ENCODE measurements at regions not wholly inside any gene's neighbourhood (a gene's known extent, or its start where the extent isn't known, plus 50 kb on each side); places are given as distances from the start of the nearest gene placed in this dataset.

DNA sequence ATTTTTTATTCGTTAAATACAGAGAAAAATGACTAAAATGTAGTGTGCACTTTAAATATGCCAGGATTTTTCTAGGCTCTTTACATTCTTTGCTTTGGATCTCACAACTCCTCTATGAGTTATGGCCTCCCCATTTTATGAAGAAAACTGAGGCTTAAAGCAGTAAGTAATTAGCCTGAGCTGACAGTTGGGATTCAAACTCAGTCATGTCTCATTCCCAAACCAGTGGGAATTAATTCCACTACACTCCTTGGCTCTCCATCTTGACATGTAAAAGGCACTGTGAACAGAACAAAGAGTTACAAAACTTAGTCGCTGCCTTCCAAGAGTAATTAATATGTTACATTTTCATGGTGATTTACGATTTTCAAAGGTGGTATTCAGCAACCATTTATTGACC lies 351.9 kb downstream of the SATB2 start:
- Histone ChIP-seq H3K4me3 (ENCODE audit: low read depth, low read length) (no peak overlapping the region), H3K9me3 (ENCODE audit: control insufficient read depth, insufficient read depth, low read length) (no peaks in the 10 kb centered on the region), H3K27ac (ENCODE audit: low read depth, low read length) (no peak overlapping the region), H3K9ac (ENCODE audit: low read depth, low read length) (no peak overlapping the region), H3K4me1 (ENCODE audit: control insufficient read depth, insufficient read depth, low read length) (peaks cover 5% of the 10 kb centered on the region), H3K27me3 (ENCODE audit: control insufficient read depth, insufficient read depth, low read length) (no peaks in the 10 kb centered on the region), H3K36me3 (ENCODE audit: control insufficient read depth, insufficient read depth, low read length) (no peaks in the 10 kb centered on the region)

GRCh38 chr2:199101487-199101886 lies 356.3 kb downstream of the SATB2 start:
- Histone ChIP-seq H3K27ac (ENCODE audit: low read depth, low read length) (no peak overlapping the region), H3K36me3 (ENCODE audit: control insufficient read depth, insufficient read depth, low read length) (no peaks in the 10 kb centered on the region), H3K4me1 (ENCODE audit: control insufficient read depth, insufficient read depth, low read length) (peaks cover 9% of the 10 kb centered on the region), H3K9me3 (ENCODE audit: control insufficient read depth, insufficient read depth, low read length) (no peaks in the 10 kb centered on the region), H3K9ac (ENCODE audit: low read depth, low read length) (no peak overlapping the region), H3K27me3 (ENCODE audit: control insufficient read depth, insufficient read depth, low read length) (no peaks in the 10 kb centered on the region), H3K4me3 (ENCODE audit: low read depth, low read length) (no peak overlapping the region)

DNA sequence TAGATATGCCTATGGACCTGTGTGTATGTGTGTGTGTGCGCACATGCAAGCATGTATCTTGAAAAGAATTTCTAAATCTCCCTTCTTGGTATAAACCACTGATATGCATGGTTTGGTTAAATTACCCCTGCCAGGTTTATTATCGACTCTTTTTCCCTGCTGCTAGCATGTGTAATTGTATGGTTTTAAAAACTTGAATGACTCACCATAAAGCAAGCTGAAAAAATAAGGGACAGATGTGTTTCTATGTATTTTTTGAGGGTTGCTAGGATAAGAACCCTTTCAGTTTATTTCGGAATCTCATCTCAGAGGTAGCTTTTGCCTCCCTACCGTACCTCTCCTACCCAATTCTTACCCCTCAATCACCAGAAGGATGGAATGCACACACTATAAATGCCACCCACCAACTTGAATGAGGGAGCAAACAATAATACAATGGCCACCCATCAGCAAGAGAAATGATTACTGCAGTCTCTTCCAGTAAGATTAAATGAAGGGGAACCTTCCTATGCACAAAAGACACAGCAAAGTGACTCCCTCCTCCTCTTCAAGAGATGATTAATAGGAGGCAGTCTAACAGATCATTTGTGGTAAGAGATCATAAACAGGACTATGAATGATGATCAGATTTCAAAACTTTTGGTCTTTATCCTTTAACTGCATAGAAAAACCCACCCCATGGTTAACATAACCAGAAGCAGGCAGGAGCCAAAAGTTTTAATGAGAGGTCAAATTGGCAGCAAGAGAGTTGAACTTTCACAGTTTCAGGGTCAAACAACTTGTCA lies 357.2 kb downstream of the SATB2 start:
- no peaks in the 10 kb centered on the region for H3K9me3 ChIP-seq (ENCODE audit: control insufficient read depth, insufficient read depth, low read length)
- H3K27me3 ChIP-seq (ENCODE audit: control insufficient read depth, insufficient read depth, low read length), result no peaks in the 10 kb centered on the region
- no peak overlapping the region for H3K27ac ChIP-seq (ENCODE audit: low read depth, low read length)
- 0 out of 2 replicates have a peak, but pooled peaks cover 5% of the 10 kb centered on the region for H3K4me1 ChIP-seq (ENCODE audit: control insufficient read depth, insufficient read depth, low read length)
- H3K36me3 ChIP-seq (ENCODE audit: control insufficient read depth, insufficient read depth, low read length), result no peaks in the 10 kb centered on the region
- H3K9ac ChIP-seq (ENCODE audit: low read depth, low read length), result no peak overlapping the region
- no peak overlapping the region for H3K4me3 ChIP-seq (ENCODE audit: low read depth, low read length)

DNA sequence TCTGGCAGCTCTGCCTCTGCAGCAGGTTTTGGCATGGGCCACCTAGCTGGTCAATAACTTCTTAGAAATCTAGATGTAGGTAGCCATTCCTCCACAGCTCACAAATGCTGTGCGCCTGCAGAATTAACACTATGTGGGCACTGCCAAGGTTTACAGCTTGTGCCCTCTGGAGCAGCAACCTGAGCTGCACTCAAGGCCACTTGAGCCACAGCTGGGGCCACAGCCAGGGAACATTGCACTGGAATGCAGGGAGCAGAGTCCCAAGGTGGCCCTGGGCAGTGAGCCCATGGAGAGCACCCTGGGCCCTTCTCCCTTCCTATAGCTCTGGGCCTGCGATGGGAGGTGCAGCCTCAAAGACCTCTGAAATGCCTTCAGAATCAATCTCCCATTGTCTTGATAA lies 365.3 kb downstream of the SATB2 start:
- Histone ChIP-seq H3K9ac (ENCODE audit: low read depth, low read length) (no peak overlapping the region), H3K27me3 (ENCODE audit: control insufficient read depth, insufficient read depth, low read length) (no peaks in the 10 kb centered on the region), H3K27ac (ENCODE audit: low read depth, low read length) (no peak overlapping the region), H3K9me3 (ENCODE audit: control insufficient read depth, insufficient read depth, low read length) (no peaks in the 10 kb centered on the region), H3K4me3 (ENCODE audit: low read depth, low read length) (no peak overlapping the region), H3K36me3 (ENCODE audit: control insufficient read depth, insufficient read depth, low read length) (no peaks in the 10 kb centered on the region), H3K4me1 (ENCODE audit: control insufficient read depth, insufficient read depth, low read length) (no peaks in the 10 kb centered on the region)

- H3K9me3 ChIP-seq (ENCODE audit: control insufficient read depth, insufficient read depth, low read length), result no peaks in the 10 kb centered on the region
- H3K27me3 ChIP-seq (ENCODE audit: control insufficient read depth, insufficient read depth, low read length), result no peaks in the 10 kb centered on the region
- H3K4me3 ChIP-seq (ENCODE audit: low read depth, low read length), result no peak overlapping the region
- no peak overlapping the region for H3K9ac ChIP-seq (ENCODE audit: low read depth, low read length)
- no peak overlapping the region for H3K27ac ChIP-seq (ENCODE audit: low read depth, low read length)
- no peaks in the 10 kb centered on the region for H3K36me3 ChIP-seq (ENCODE audit: control insufficient read depth, insufficient read depth, low read length)
- H3K4me1 ChIP-seq (ENCODE audit: control insufficient read depth, insufficient read depth, low read length), result no peaks in the 10 kb centered on the region
Observed at GRCh38 chr2:199085261-199085660, 372.5 kb downstream of the SATB2 start.

GRCh38 chr2:199070322-199070949 lies 387.3 kb downstream of the SATB2 start:
- Histone ChIP-seq H3K27me3 (ENCODE audit: control insufficient read depth, insufficient read depth, low read length) (no peaks in the 10 kb centered on the region), H3K9me3 (ENCODE audit: control insufficient read depth, insufficient read depth, low read length) (no peaks in the 10 kb centered on the region), H3K9ac (ENCODE audit: low read depth, low read length) (no peak overlapping the region), H3K4me1 (ENCODE audit: control insufficient read depth, insufficient read depth, low read length) (no peaks in the 10 kb centered on the region), H3K27ac (ENCODE audit: low read depth, low read length) (no peak overlapping the region), H3K4me3 (ENCODE audit: low read depth, low read length) (no peak overlapping the region), H3K36me3 (ENCODE audit: control insufficient read depth, insufficient read depth, low read length) (no peaks in the 10 kb centered on the region)

DNA sequence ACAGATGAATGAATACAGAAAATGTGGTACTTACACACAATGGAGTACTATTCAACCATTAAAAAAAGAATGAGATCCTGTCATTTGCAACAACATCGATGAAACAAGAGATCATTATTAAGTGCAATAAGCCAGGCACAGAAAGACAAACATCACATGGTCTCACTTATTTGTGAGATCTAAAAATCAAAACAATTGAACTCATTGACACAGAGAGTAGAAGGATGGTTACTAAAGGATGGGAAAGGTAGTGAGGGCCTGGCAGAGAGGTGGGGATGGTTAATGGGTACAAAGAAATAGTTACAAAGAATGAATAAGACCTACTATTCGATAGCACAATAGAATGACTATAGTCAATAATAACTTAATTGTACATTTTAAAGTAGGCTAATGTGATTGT lies 393.5 kb downstream of the SATB2 start:
- Histone ChIP-seq H3K27me3 (ENCODE audit: control insufficient read depth, insufficient read depth, low read length) (no peaks in the 10 kb centered on the region), H3K4me1 (ENCODE audit: control insufficient read depth, insufficient read depth, low read length) (no peaks in the 10 kb centered on the region), H3K9me3 (ENCODE audit: control insufficient read depth, insufficient read depth, low read length) (0 out of 2 replicates have a peak, but pooled peaks cover 4% of the 10 kb centered on the region), H3K27ac (ENCODE audit: low read depth, low read length) (no peak overlapping the region), H3K36me3 (ENCODE audit: control insufficient read depth, insufficient read depth, low read length) (no peaks in the 10 kb centered on the region), H3K9ac (ENCODE audit: low read depth, low read length) (no peak overlapping the region), H3K4me3 (ENCODE audit: low read depth, low read length) (no peak overlapping the region)

DNA sequence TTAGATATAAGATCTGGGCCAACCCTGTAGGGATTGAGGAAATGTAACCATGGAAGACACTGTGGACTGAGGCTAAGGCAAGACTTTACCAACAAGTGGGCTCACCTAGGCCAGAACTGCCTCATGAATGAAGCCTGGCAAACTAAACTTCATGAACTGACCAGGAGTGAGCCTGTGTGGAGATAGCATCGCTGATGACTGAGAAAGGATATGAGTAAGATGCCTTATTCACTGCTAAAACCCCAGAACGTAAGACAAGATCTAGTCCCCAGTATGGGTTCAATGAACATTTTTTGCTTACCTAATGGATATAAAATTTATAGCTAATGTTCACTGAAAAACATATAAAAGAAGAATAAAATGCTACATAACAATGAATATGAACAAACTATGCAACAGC lies 399.8 kb downstream of the SATB2 start:
- no peak overlapping the region for H3K27ac ChIP-seq (ENCODE audit: low read depth, low read length)
- no peaks in the 10 kb centered on the region for H3K36me3 ChIP-seq (ENCODE audit: control insufficient read depth, insufficient read depth, low read length)
- 0 out of 2 replicates have a peak, but pooled peaks cover 1% of the 10 kb centered on the region for H3K9me3 ChIP-seq (ENCODE audit: control insufficient read depth, insufficient read depth, low read length)
- no peaks in the 10 kb centered on the region for H3K4me1 ChIP-seq (ENCODE audit: control insufficient read depth, insufficient read depth, low read length)
- H3K9ac ChIP-seq (ENCODE audit: low read depth, low read length), result no peak overlapping the region
- H3K4me3 ChIP-seq (ENCODE audit: low read depth, low read length), result no peak overlapping the region
- no peaks in the 10 kb centered on the region for H3K27me3 ChIP-seq (ENCODE audit: control insufficient read depth, insufficient read depth, low read length)

DNA sequence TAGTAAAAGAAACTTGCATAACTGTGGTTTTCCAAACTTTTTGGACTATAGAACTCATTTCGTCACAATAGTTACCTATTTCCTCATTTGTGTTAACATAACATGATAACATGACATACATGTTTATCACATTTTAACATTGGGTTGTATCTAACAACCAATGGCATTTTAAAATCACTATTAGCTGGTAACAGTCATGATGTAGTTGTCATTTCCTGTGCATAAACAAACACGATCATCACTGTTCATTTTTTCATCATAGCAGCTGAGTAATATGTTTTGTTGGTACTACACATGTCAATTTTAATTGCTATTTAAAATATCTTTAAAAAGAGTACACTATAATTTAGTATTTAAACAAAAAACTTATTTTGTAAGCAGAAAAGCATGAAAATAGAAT lies 402.4 kb downstream of the SATB2 start:
- no peaks in the 10 kb centered on the region for H3K36me3 ChIP-seq (ENCODE audit: control insufficient read depth, insufficient read depth, low read length)
- H3K9me3 ChIP-seq (ENCODE audit: control insufficient read depth, insufficient read depth, low read length), result no peaks in the 10 kb centered on the region
- H3K27ac ChIP-seq (ENCODE audit: low read depth, low read length), result no peak overlapping the region
- no peaks in the 10 kb centered on the region for H3K27me3 ChIP-seq (ENCODE audit: control insufficient read depth, insufficient read depth, low read length)
- H3K4me3 ChIP-seq (ENCODE audit: low read depth, low read length), result no peak overlapping the region
- no peak overlapping the region for H3K9ac ChIP-seq (ENCODE audit: low read depth, low read length)
- H3K4me1 ChIP-seq (ENCODE audit: control insufficient read depth, insufficient read depth, low read length), result no peaks in the 10 kb centered on the region

DNA sequence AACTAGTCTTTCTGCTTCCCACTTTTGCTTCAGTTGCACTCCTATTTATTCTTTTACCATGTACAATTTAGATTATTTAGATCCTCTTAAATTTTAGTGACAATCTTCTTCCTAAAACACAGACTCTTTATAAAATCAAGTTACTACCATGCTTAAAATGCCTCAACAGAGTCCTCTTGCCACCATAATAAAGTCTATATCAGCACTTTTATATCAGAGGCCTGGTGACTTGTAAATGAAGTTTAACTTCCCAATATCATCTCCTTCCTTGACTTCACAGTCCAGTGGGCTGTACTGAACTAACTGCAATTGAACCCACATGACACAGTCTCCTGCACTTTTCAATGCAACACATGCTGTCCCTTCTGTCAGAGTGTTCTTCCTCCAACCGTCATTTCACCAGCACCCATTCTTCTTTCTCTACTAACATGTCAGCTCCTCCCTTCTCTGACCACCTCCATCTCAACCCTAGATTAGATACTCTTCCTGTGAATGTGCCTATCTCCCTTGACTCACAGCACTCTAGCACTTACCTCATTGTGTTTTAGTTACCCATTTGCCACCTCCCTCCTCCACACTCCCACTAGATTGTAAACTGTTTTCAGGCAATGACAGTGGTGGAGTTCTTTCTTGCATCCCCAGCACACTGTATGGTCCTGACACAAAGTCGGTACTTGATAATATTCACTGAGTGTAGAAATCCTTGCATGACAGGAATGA lies 414.9 kb downstream of the SATB2 start:
- no peak overlapping the region for H3K9ac ChIP-seq (ENCODE audit: low read depth, low read length)
- H3K9me3 ChIP-seq (ENCODE audit: control insufficient read depth, insufficient read depth, low read length), result no peaks in the 10 kb centered on the region
- no peaks in the 10 kb centered on the region for H3K4me1 ChIP-seq (ENCODE audit: control insufficient read depth, insufficient read depth, low read length)
- H3K36me3 ChIP-seq (ENCODE audit: control insufficient read depth, insufficient read depth, low read length), result no peaks in the 10 kb centered on the region
- H3K4me3 ChIP-seq (ENCODE audit: low read depth, low read length), result no peak overlapping the region
- no peaks in the 10 kb centered on the region for H3K27me3 ChIP-seq (ENCODE audit: control insufficient read depth, insufficient read depth, low read length)
- no peak overlapping the region for H3K27ac ChIP-seq (ENCODE audit: low read depth, low read length)

- no peak overlapping the region for H3K27ac ChIP-seq (ENCODE audit: low read depth, low read length)
- H3K9ac ChIP-seq (ENCODE audit: low read depth, low read length), result no peak overlapping the region
- no peak overlapping the region for H3K4me3 ChIP-seq (ENCODE audit: low read depth, low read length)
- H3K36me3 ChIP-seq (ENCODE audit: control insufficient read depth, insufficient read depth, low read length), result no peaks in the 10 kb centered on the region
- H3K27me3 ChIP-seq (ENCODE audit: control insufficient read depth, insufficient read depth, low read length), result no peaks in the 10 kb centered on the region
- no peaks in the 10 kb centered on the region for H3K4me1 ChIP-seq (ENCODE audit: control insufficient read depth, insufficient read depth, low read length)
- no peaks in the 10 kb centered on the region for H3K9me3 ChIP-seq (ENCODE audit: control insufficient read depth, insufficient read depth, low read length)
Observed at GRCh38 chr2:199040522-199040921, 417.2 kb downstream of the SATB2 start.
